ENCODE measurements at regions not wholly inside any gene's neighbourhood (a gene's known extent, or its start where the extent isn't known, plus 50 kb on each side); places are given as distances from the start of the nearest gene placed in this dataset.

- DNase-seq (no peak), ATAC-seq (no peak)
- intact Hi-C loops (cut with DNase I), result no loop called here
- Histone ChIP-seq H3K36me3 (no peaks in the 10 kb centered on the region), H3K4me3 (no peak overlapping the region), H3K9me3 (no peaks in the 10 kb centered on the region), H3K4me1 (no peaks in the 10 kb centered on the region), H3K27me3 (no peaks in the 10 kb centered on the region), H3K27ac (no peak overlapping the region)
- TF ChIP-seq CTCF (IDR thresholded peaks at IDR 0.05) (no peak), POLR2A (IDR thresholded peaks at IDR 0.05) (no peak)
Observed at GRCh38 chr2:155200753-155201152, 502.3 kb downstream of the KCNJ3 start.

DNA sequence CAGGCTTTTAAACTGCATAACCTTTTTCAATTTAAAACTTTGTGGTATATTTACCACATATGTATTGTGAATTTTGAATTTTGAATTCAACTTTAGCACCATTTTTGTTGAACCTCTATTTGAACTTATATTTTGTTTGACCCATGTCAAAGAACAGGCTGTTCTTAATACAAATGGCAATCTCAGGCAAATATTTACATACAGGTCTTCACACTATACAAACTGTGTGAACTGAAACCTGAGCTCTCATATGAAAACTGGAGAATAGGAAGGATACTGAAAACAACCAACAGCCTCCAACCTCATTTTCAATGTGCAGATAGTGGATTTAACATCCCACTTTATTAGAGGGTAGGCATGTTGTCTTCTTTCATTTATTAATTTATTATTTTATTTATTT, 491.8 kb downstream of the KCNJ3 start:
- DNase-seq (no peak), ATAC-seq (peak in 1 of 4 donors; percentile 46)
- intact Hi-C loops (cut with DNase I), result no loop called here
- Histone ChIP-seq H3K4me3 (no peak overlapping the region), H3K27me3 (no peaks in the 10 kb centered on the region), H3K36me3 (no peaks in the 10 kb centered on the region), H3K4me1 (no peaks in the 10 kb centered on the region), H3K27ac (no peak overlapping the region), H3K9me3 (no peaks in the 10 kb centered on the region)
- TF ChIP-seq CTCF (IDR thresholded peaks at IDR 0.05), result no peak
- no peak for TF ChIP-seq POLR2A (IDR thresholded peaks at IDR 0.05)

GRCh38 chr2:155178921-155179320, 480.4 kb downstream of the KCNJ3 start:
- no peaks in the 10 kb centered on the region for H3K9me3 ChIP-seq
- no peak for DNase-seq
- no peak overlapping the region for H3K27ac ChIP-seq
- no peak for ATAC-seq
- 65% methylated on average over 3 of the region's 3 CpGs for WGBS (ENCODE audit: insufficient coverage, low coverage, low lambda C conversion rate, missing lambda C conversion rate)
- intact Hi-C loops (cut with DNase I), result no loop called here
- no peaks in the 10 kb centered on the region for H3K27me3 ChIP-seq
- no peaks in the 10 kb centered on the region for H3K4me1 ChIP-seq
- no peak overlapping the region for H3K4me3 ChIP-seq
- no peak for TF ChIP-seq CTCF (IDR thresholded peaks at IDR 0.05)
- TF ChIP-seq POLR2A (IDR thresholded peaks at IDR 0.05), result no peak
- no peaks in the 10 kb centered on the region for H3K36me3 ChIP-seq

DNA sequence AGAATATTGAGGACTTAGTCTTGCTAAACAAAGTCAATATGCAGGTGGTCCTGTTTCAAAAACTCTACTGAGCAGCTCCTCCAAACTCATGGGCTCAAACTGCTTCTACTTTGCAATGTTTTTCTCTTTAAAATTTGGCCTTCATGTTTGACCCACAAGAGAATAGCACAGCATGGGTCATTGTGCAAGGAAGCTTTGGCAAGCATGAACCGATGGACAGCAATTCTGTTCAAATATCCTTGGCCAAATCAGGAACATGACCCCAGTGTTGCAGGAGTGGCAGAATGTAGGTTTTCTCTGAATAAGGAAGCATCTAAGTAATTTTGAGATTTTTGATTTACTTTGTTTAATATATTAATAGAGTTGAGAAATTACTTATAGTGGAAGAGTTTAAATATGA, 477.9 kb downstream of the KCNJ3 start:
- no peaks in the 10 kb centered on the region for H3K36me3 ChIP-seq
- H3K27me3 ChIP-seq, result no peaks in the 10 kb centered on the region
- intact Hi-C loops (cut with DNase I), result no loop called here
- peak; percentile 75 to 98 (median 86) for ATAC-seq
- H3K4me1 ChIP-seq, result no peaks in the 10 kb centered on the region
- H3K27ac ChIP-seq, result no peak overlapping the region
- DNase-seq, result peak in 2 of 3 donors; percentile 35 to 63
- 22% methylated on average over 1 of the region's 1 CpG for WGBS (ENCODE audit: insufficient coverage, low coverage, low lambda C conversion rate, missing lambda C conversion rate)
- H3K9me3 ChIP-seq, result no peaks in the 10 kb centered on the region
- H3K4me3 ChIP-seq, result no peak overlapping the region
- TF ChIP-seq CTCF (IDR thresholded peaks at IDR 0.05) (no peak), POLR2A (IDR thresholded peaks at IDR 0.05) (no peak)

DNA sequence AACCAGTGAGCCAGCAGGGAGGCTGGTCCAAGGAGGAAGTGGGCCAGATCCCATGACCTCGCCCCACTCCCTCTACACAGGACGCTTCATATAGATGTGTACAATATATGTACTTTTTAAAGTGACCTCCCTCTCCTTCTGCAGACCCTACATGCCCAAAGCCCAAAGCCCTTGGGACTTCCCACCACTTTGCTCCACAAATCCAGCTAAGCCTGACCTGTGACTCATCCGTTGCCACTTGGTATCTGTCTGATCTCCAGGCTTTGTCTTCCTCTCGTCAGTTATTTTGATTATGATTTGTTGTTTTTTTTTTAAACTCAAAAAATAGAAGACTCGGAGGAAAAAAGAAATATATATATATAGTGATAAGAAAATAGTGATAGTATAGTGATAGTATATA, 470.8 kb downstream of the KCNJ3 start:
- no peak for TF ChIP-seq POLR2A (IDR thresholded peaks at IDR 0.05)
- TF ChIP-seq CTCF (IDR thresholded peaks at IDR 0.05), result no peak
- no peaks in the 10 kb centered on the region for H3K27me3 ChIP-seq
- no peak overlapping the region for H3K4me3 ChIP-seq
- WGBS (ENCODE audit: insufficient coverage, low coverage, low lambda C conversion rate, missing lambda C conversion rate), result 71% methylated on average over 3 of the region's 5 CpGs
- intact Hi-C loops (cut with DNase I), result no loop called here
- no peaks in the 10 kb centered on the region for H3K36me3 ChIP-seq
- H3K27ac ChIP-seq, result no peak overlapping the region
- no peaks in the 10 kb centered on the region for H3K9me3 ChIP-seq
- ATAC-seq (no peak), DNase-seq (no peak)
- no peaks in the 10 kb centered on the region for H3K4me1 ChIP-seq

Measured in right lobe of liver (tissue), 6 donors.